CD8-positive, alpha-beta memory T cell (primary cell): ENCODE measurements at regions not wholly inside any gene's neighbourhood (a gene's known extent, or its start where the extent isn't known, plus 50 kb on each side); places are given as distances from the start of the nearest gene placed in this dataset.

Source experiments
- CTCF ChIA-PET: fragments of 350-600 bp; sonication (Branson Sonifier 250); formaldehyde crosslinking; loops from one replicate; lab custom pipeline; 2021; ENCODE audit warnings: antibody characterized with exemption; lab: Charles Lee
- POLR2A ChIA-PET: fragments of 350-600 bp; sonication (Branson Sonifier 250); formaldehyde crosslinking; loops from one replicate; lab custom pipeline; 2021; ENCODE audit warnings: antibody characterized with exemption; lab: Charles Lee
- DNase-seq, 5 donors: peaks; one replicate each; pipeline versions ENCODE4 v3.0.0 to v3.0.0-alpha.2; 2020 to 2022; ENCODE audit warnings: mixed read lengths in 1 of 5
- H3K27ac ChIP-seq: one replicate; pipeline ENCODE4 v1.7.0; 2013; ENCODE audit warnings: low read depth, mild to moderate bottlenecking, low read length, moderate library complexity
- H3K27me3 ChIP-seq: 2 replicates; pipeline ENCODE4 v1.7.0; 2013; ENCODE audit warnings: low read length, mild to moderate bottlenecking; ENCODE audit not compliant: insufficient read depth, poor library complexity, severe bottlenecking
- H3K36me3 ChIP-seq: 2 replicates; pipeline ENCODE4 v1.7.0; 2013; ENCODE audit warnings: mild to moderate bottlenecking, low read length, moderate library complexity; ENCODE audit not compliant: insufficient read depth
- H3K4me1 ChIP-seq: 2 replicates; pipeline ENCODE4 v1.7.0; 2013; ENCODE audit warnings: mild to moderate bottlenecking, low read length, moderate library complexity; ENCODE audit not compliant: insufficient read depth
- H3K4me3 ChIP-seq: 2 replicates; pipeline ENCODE4 v1.7.0; 2013; ENCODE audit warnings: mild to moderate bottlenecking, low read length
- H3K9me3 ChIP-seq: 2 replicates; pipeline ENCODE4 v1.7.0; 2013; ENCODE audit warnings: mild to moderate bottlenecking, low read length
- H3K27ac Mint-ChIP-seq, 8 donors: one replicate each; pipeline ENCODE4 v1.8.0; 2020 to 2021; ENCODE audit warnings: mixed read lengths in 8 of 8, mild to moderate bottlenecking in 6 of 8, inconsistent platforms in 3 of 8, moderate library complexity in 3 of 8
- H3K27me3 Mint-ChIP-seq, 2 donors: one replicate each; pipeline ENCODE4 v1.8.0; 2020 to 2021; ENCODE audit warnings: mixed read lengths in 2 of 2, mild to moderate bottlenecking in 1 of 2, moderate library complexity in 1 of 2
- H3K36me3 Mint-ChIP-seq, 3 donors: one replicate each; pipeline ENCODE4 v1.8.0; 2020 to 2021; ENCODE audit warnings: mixed read lengths in 3 of 3, inconsistent platforms in 1 of 3, mild to moderate bottlenecking in 1 of 3
- H3K4me1 Mint-ChIP-seq, 3 donors: one replicate each; pipeline ENCODE4 v1.8.0; 2020 to 2021; ENCODE audit warnings: mixed read lengths in 3 of 3, inconsistent platforms in 1 of 3, mild to moderate bottlenecking in 1 of 3
- H3K4me3 Mint-ChIP-seq, 7 donors: one replicate each; pipeline ENCODE4 v1.8.0; 2020 to 2021; ENCODE audit warnings: mixed read lengths in 7 of 7, mild to moderate bottlenecking in 6 of 7, moderate library complexity in 4 of 7, inconsistent platforms in 2 of 7
- H3K9me3 Mint-ChIP-seq, 5 donors: one replicate each; pipeline ENCODE4 v1.8.0; 2020 to 2022; ENCODE audit warnings: mixed read lengths in 5 of 5, mild to moderate bottlenecking in 3 of 5, moderate library complexity in 2 of 5, inconsistent platforms in 1 of 5

GRCh38 chr9:106404137-106404536, 458.8 kb upstream of the ZNF462 start:
- ChIA-PET POLR2A (no interaction called here), CTCF (no interaction called here)
- no peak overlapping the region for H3K27ac Mint-ChIP-seq
- H3K27ac ChIP-seq = no peak overlapping the region
- H3K9me3 Mint-ChIP-seq = peaks cover 2 to 13% (median 7%) of the 10 kb centered on the region in 5 donors
- no peaks in the 10 kb centered on the region for H3K9me3 ChIP-seq
- H3K27me3 Mint-ChIP-seq = no peaks in the 10 kb centered on the region
- H3K4me3 Mint-ChIP-seq = no peak overlapping the region
- no peak for DNase-seq
- no peaks in the 10 kb centered on the region for H3K4me1 ChIP-seq
- H3K4me1 Mint-ChIP-seq = no peaks in the 10 kb centered on the region
- H3K36me3 ChIP-seq = no peaks in the 10 kb centered on the region
- no peak overlapping the region for H3K4me3 ChIP-seq
- no peaks in the 10 kb centered on the region for H3K27me3 ChIP-seq
- H3K36me3 Mint-ChIP-seq = no peaks in the 10 kb centered on the region

GRCh38 chr9:106405871-106406435, 457.0 kb upstream of the ZNF462 start:
- no peak for DNase-seq
- H3K36me3 Mint-ChIP-seq = no peaks in the 10 kb centered on the region
- no peaks in the 10 kb centered on the region for H3K4me1 Mint-ChIP-seq
- no peaks in the 10 kb centered on the region for H3K4me1 ChIP-seq
- H3K27me3 Mint-ChIP-seq = no peaks in the 10 kb centered on the region
- H3K4me3 ChIP-seq = no peak overlapping the region
- POLR2A ChIA-PET = no interaction called here
- no peak overlapping the region for H3K27ac Mint-ChIP-seq
- no peak overlapping the region for H3K27ac ChIP-seq
- H3K4me3 Mint-ChIP-seq = no peak overlapping the region
- no peaks in the 10 kb centered on the region for H3K9me3 ChIP-seq
- H3K36me3 ChIP-seq = no peaks in the 10 kb centered on the region
- CTCF ChIA-PET = no interaction called here
- no peaks in the 10 kb centered on the region for H3K27me3 ChIP-seq
- peaks cover 0 to 21% (median 3%) of the 10 kb centered on the region in 5 donors for H3K9me3 Mint-ChIP-seq

DNA sequence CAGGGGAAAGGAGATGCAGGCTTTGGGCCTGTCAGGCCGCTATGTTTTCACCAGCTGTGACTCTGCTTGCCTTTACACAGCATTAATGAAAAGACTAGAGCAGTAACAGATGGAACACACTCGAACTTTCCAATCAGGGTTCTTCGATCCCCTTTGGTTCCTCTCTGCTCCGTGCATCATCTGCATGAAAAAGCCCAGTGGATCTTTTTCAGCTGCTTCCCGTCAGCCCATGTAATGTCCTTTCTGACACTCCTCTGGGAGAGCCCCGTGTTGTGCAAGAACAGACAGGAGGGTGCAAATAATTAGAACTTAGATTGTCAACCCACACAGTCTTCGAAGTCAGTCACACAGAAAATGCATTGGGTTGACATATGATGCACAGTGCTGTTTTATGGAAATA, 448.9 kb upstream of the ZNF462 start:
- CTCF ChIA-PET = no interaction called here
- DNase-seq = no peak
- H3K4me3 ChIP-seq = no peak overlapping the region
- H3K9me3 Mint-ChIP-seq = peaks cover 0 to 13% (median 7%) of the 10 kb centered on the region in 5 donors
- H3K27ac ChIP-seq = no peak overlapping the region
- H3K27me3 Mint-ChIP-seq = no peaks in the 10 kb centered on the region
- no peaks in the 10 kb centered on the region for H3K4me1 ChIP-seq
- H3K9me3 ChIP-seq = no peaks in the 10 kb centered on the region
- H3K4me1 Mint-ChIP-seq = no peaks in the 10 kb centered on the region
- no peak overlapping the region for H3K4me3 Mint-ChIP-seq
- H3K27me3 ChIP-seq = no peaks in the 10 kb centered on the region
- no peak overlapping the region for H3K27ac Mint-ChIP-seq
- no peaks in the 10 kb centered on the region for H3K36me3 Mint-ChIP-seq
- POLR2A ChIA-PET = no interaction called here
- H3K36me3 ChIP-seq = no peaks in the 10 kb centered on the region

GRCh38 chr9:106417685-106418084, 445.3 kb upstream of the ZNF462 start:
- H3K4me1 ChIP-seq = no peaks in the 10 kb centered on the region
- no peaks in the 10 kb centered on the region for H3K27me3 ChIP-seq
- no peak overlapping the region for H3K27ac Mint-ChIP-seq
- POLR2A ChIA-PET = no interaction called here
- H3K27me3 Mint-ChIP-seq = no peaks in the 10 kb centered on the region
- DNase-seq = no peak
- no peak overlapping the region for H3K4me3 ChIP-seq
- H3K27ac ChIP-seq = no peak overlapping the region
- peaks cover 0 to 11% (median 3%) of the 10 kb centered on the region in 3 donors for H3K4me1 Mint-ChIP-seq
- no peaks in the 10 kb centered on the region for H3K36me3 Mint-ChIP-seq
- no peak overlapping the region for H3K4me3 Mint-ChIP-seq
- H3K36me3 ChIP-seq = no peaks in the 10 kb centered on the region
- peaks cover 3 to 8% (median 7%) of the 10 kb centered on the region in 5 donors for H3K9me3 Mint-ChIP-seq
- CTCF ChIA-PET = no interaction called here
- H3K9me3 ChIP-seq = no peaks in the 10 kb centered on the region

DNA sequence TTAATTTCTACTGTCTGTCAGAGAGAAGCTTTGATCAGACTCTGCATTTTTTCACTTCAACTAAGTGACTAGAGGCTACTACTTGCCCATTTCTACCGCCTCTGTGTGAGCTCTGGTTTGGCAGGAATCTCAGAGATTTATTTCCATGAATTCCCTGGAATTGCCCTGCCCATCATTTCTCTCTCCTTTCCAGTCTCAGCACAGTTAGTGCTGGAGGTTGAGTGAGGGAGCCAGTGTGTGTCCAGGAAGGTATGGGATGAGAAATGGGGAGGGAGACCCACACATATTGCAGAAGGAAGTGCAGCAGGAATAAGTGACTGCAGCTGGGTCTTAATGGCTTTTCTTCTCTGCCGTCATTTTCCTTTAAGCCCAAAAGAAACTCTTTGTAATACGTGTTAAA, 443.1 kb upstream of the ZNF462 start:
- no peaks in the 10 kb centered on the region for H3K36me3 Mint-ChIP-seq
- CTCF ChIA-PET = no interaction called here
- Histone ChIP-seq H3K9me3 (no peaks in the 10 kb centered on the region), H3K36me3 (no peaks in the 10 kb centered on the region), H3K27ac (no peak overlapping the region), H3K4me3 (no peak overlapping the region), H3K4me1 (no peaks in the 10 kb centered on the region), H3K27me3 (no peaks in the 10 kb centered on the region)
- peaks cover 0 to 11% (median 3%) of the 10 kb centered on the region in 3 donors for H3K4me1 Mint-ChIP-seq
- H3K9me3 Mint-ChIP-seq = peaks cover 3 to 11% (median 6%) of the 10 kb centered on the region in 5 donors
- H3K27me3 Mint-ChIP-seq = no peaks in the 10 kb centered on the region
- DNase-seq = no peak
- POLR2A ChIA-PET = no interaction called here
- no peak overlapping the region for H3K27ac Mint-ChIP-seq
- H3K4me3 Mint-ChIP-seq = no peak overlapping the region

GRCh38 chr9:106420511-106420944, 442.4 kb upstream of the ZNF462 start:
- no peak for DNase-seq
- POLR2A ChIA-PET = no interaction called here
- Mint-ChIP-seq H3K27ac (no peak overlapping the region), H3K4me1 (peaks cover 0 to 11% (median 3%) of the 10 kb centered on the region in 3 donors), H3K27me3 (peaks cover 0 to 1% of the 10 kb centered on the region in 2 donors), H3K36me3 (no peaks in the 10 kb centered on the region), H3K9me3 (peaks cover 5 to 11% (median 7%) of the 10 kb centered on the region in 5 donors), H3K4me3 (no peak overlapping the region)
- H3K36me3 ChIP-seq = no peaks in the 10 kb centered on the region
- no peak overlapping the region for H3K27ac ChIP-seq
- no peaks in the 10 kb centered on the region for H3K9me3 ChIP-seq
- no peak overlapping the region for H3K4me3 ChIP-seq
- CTCF ChIA-PET = interaction anchor here (1.3 kb wide), 1 partner anchor 10 kb away, joined by 3 read pairs; no protein-coding TSS in a partner anchor
- no peaks in the 10 kb centered on the region for H3K4me1 ChIP-seq
- no peaks in the 10 kb centered on the region for H3K27me3 ChIP-seq

DNA sequence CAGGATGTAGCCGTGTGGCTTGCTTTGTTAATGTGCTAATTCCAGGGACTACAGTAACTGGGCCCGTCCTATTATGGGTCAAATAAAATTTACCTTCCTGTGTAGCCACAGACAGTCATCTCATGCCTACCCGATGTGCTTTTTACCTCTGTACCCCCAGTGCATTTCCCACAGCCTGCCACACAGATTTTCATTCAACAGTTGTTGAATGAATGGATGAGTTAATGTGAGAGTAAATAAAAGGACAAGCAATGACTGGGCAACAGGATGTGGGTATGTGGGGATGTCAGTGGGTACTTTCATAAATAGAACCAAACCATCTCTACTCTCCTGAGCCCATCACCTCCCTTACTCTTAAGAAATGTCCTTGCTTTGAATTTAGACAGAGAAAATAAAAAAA, 441.2 kb upstream of the ZNF462 start:
- ChIA-PET CTCF (no interaction called here), POLR2A (no interaction called here)
- peak overlapping the region in 1 of 7 donors; percentile 18 for H3K4me3 Mint-ChIP-seq
- peaks cover 0 to 11% (median 3%) of the 10 kb centered on the region in 3 donors for H3K4me1 Mint-ChIP-seq
- no peak overlapping the region for H3K27ac ChIP-seq
- no peaks in the 10 kb centered on the region for H3K9me3 ChIP-seq
- H3K36me3 ChIP-seq = no peaks in the 10 kb centered on the region
- peaks cover 0 to 2% of the 10 kb centered on the region in 2 donors for H3K27me3 Mint-ChIP-seq
- no peak for DNase-seq
- no peaks in the 10 kb centered on the region for H3K36me3 Mint-ChIP-seq
- no peak overlapping the region for H3K27ac Mint-ChIP-seq
- H3K4me1 ChIP-seq = no peaks in the 10 kb centered on the region
- no peak overlapping the region for H3K4me3 ChIP-seq
- H3K9me3 Mint-ChIP-seq = peaks cover 5 to 15% (median 8%) of the 10 kb centered on the region in 5 donors
- no peaks in the 10 kb centered on the region for H3K27me3 ChIP-seq

DNA sequence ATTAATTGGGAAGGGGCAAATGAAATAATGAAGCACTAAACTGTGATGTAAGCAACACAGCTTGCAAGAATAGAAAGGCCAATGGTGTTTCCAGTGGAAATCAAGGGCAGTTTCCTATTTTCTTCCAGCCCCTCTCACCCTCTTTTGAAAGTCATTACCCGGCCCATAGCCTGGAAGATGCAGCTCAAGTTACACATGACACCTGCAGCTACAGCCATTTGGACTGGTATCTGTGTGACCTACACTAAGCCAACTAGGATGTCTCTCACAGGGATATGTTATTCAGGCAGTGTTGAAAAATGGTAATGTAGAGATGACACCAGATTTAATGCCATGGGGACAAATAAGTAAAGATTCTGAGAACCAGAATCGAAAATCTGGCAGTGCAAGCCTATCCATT, 439.4 kb upstream of the ZNF462 start:
- Mint-ChIP-seq H3K4me1 (peaks cover 0 to 11% (median 3%) of the 10 kb centered on the region in 3 donors), H3K36me3 (no peaks in the 10 kb centered on the region), H3K9me3 (peaks cover 5 to 16% (median 8%) of the 10 kb centered on the region in 5 donors), H3K27ac (no peak overlapping the region), H3K4me3 (no peak overlapping the region), H3K27me3 (peaks cover 0 to 3% of the 10 kb centered on the region in 2 donors)
- Histone ChIP-seq H3K27ac (no peak overlapping the region), H3K36me3 (no peaks in the 10 kb centered on the region), H3K4me3 (no peak overlapping the region), H3K27me3 (no peaks in the 10 kb centered on the region), H3K9me3 (no peaks in the 10 kb centered on the region), H3K4me1 (no peaks in the 10 kb centered on the region)
- DNase-seq = no peak
- ChIA-PET CTCF (no interaction called here), POLR2A (no interaction called here)
